SK-N-SH treated with all-trans-retinoic acid at 6 μM for 48 hours (cell line): ENCODE measurements at regions not wholly inside any gene's neighbourhood (a gene's known extent, or its start where the extent isn't known, plus 50 kb on each side); places are given as distances from the start of the nearest gene placed in this dataset.

ENCODE experiments used
- GLIS3 ChIP-seq: fragments of 250-450 bp; sonication (Bioruptor Pico); IDR thresholded peaks from 2 replicates; pipeline ENCODE4 v1.5.0; 2020; ENCODE audit warnings: mild to moderate bottlenecking, moderate library complexity
- PATZ1 ChIP-seq: fragments of 250-450 bp; sonication (Bioruptor Pico); IDR thresholded peaks from 2 replicates; pipeline ENCODE4 v1.8.0; 2020; ENCODE audit warnings: mild to moderate bottlenecking, moderate library complexity, borderline replicate concordance
- TSHZ2 ChIP-seq: fragments of 250-450 bp; sonication (Bioruptor Pico); IDR thresholded peaks from 2 replicates; pipeline ENCODE4 v1.5.0; 2020; ENCODE audit warnings: mild to moderate bottlenecking, moderate library complexity
- ZNF565 ChIP-seq: fragments of 450-650 bp; formaldehyde crosslinking; conservative IDR thresholded peaks from 2 replicates; pipeline ENCODE4 v1.5.0; 2020; ENCODE audit warnings: low read depth, mild to moderate bottlenecking, moderate library complexity

- no peak for TF ChIP-seq PATZ1 (CRISPR knock-in tag)
- TF ChIP-seq ZNF565: no peak
- TF ChIP-seq TSHZ2 (CRISPR knock-in tag): no peak
- TF ChIP-seq GLIS3: no peak
These were observed 125.0 kb upstream of the PPP2R2D start for GRCh38 chr10:131775833-131776232.
